Posterior cingulate gyrus (tissue), 11 donors: ENCODE measurements at regions not wholly inside any gene's neighbourhood (a gene's known extent, or its start where the extent isn't known, plus 50 kb on each side); places are given as distances from the start of the nearest gene placed in this dataset.

Source experiments
- DNase-seq, 10 donors: peaks; one replicate each; pipeline versions ENCODE4 v3.0.0 to v3.0.0-alpha.2; 2020 to 2021; ENCODE audit warnings: mixed read lengths in 3 of 10
- intact Hi-C: fragments of 100-400 bp; cut with DNase I; formaldehyde crosslinking; loops from one replicate; pipeline ENCODE4 v1.15.1; 2023

- intact Hi-C loops = no loop called here
- no peak for DNase-seq
These were observed 217.0 kb downstream of the METTL4 start for GRCh38 chr18:2354292-2354691.

- intact Hi-C loops = no loop called here
- DNase-seq = no peak
These were observed 214.4 kb downstream of the METTL4 start for GRCh38 chr18:2356906-2357305.

GRCh38 chr18:2360861-2361260, 210.4 kb downstream of the METTL4 start:
- intact Hi-C loops = no loop called here
- no peak for DNase-seq

GRCh38 chr18:2368102-2368501, 203.2 kb downstream of the METTL4 start:
- DNase-seq = no peak
- intact Hi-C loops = no loop called here

- intact Hi-C loops = no loop called here
- DNase-seq = no peak
These were observed 194.6 kb downstream of the METTL4 start for GRCh38 chr18:2376707-2377106.

- intact Hi-C loops = no loop called here
- DNase-seq = no peak
These were observed 191.2 kb downstream of the METTL4 start for GRCh38 chr18:2380101-2380500.

- intact Hi-C loops = no loop called here
- DNase-seq = no peak
These were observed 189.8 kb downstream of the METTL4 start for GRCh38 chr18:2381539-2381938.

- intact Hi-C loops = no loop called here
These were observed 183.7 kb downstream of the METTL4 start for GRCh38 chr18:2387588-2387987.

GRCh38 chr18:2390158-2390557, 181.1 kb downstream of the METTL4 start:
- intact Hi-C loops = no loop called here
- no peak for DNase-seq

More at GRCh38 chr18:2387588-2387987, 183.7 kb downstream of the METTL4 start:
- DNase-seq = no peak

- intact Hi-C loops = no loop called here
These were observed 179.8 kb downstream of the METTL4 start for GRCh38 chr18:2391470-2391869.

GRCh38 chr18:2392446-2392845, 178.9 kb downstream of the METTL4 start:
- DNase-seq = no peak
- intact Hi-C loops = no loop called here

More at GRCh38 chr18:2391470-2391869, 179.8 kb downstream of the METTL4 start:
- DNase-seq = no peak

GRCh38 chr18:2394684-2395083, 176.6 kb downstream of the METTL4 start:
- intact Hi-C loops = no loop called here
- DNase-seq = no peak

GRCh38 chr18:2395427-2396161, 175.7 kb downstream of the METTL4 start:
- intact Hi-C loops = no loop called here
- no peak for DNase-seq

GRCh38 chr18:2396162-2396505, 175.2 kb downstream of the METTL4 start:
- DNase-seq = no peak
- intact Hi-C loops = no loop called here

GRCh38 chr18:2400701-2401196, 170.6 kb downstream of the METTL4 start:
- no peak for DNase-seq
- intact Hi-C loops = no loop called here

- no peak for DNase-seq
- intact Hi-C loops = no loop called here
These were observed 169.2 kb downstream of the METTL4 start for GRCh38 chr18:2402084-2402483.

- DNase-seq = no peak
- intact Hi-C loops = no loop called here
These were observed 164.8 kb downstream of the METTL4 start for GRCh38 chr18:2406544-2406943.

- intact Hi-C loops = no loop called here
- DNase-seq = no peak
These were observed 163.3 kb downstream of the METTL4 start for GRCh38 chr18:2407961-2408360.

- intact Hi-C loops = no loop called here
- DNase-seq = no peak
These were observed 161.4 kb downstream of the METTL4 start for GRCh38 chr18:2409906-2410305.

GRCh38 chr18:2410688-2411087, 160.6 kb downstream of the METTL4 start:
- DNase-seq = no peak
- intact Hi-C loops = no loop called here

- intact Hi-C loops = no loop called here
- no peak for DNase-seq
These were observed 159.8 kb downstream of the METTL4 start for GRCh38 chr18:2411381-2411960.

GRCh38 chr18:2412281-2412680, 159.0 kb downstream of the METTL4 start:
- DNase-seq = no peak

More at GRCh38 chr18:2412281-2412680, 159.0 kb downstream of the METTL4 start:
- intact Hi-C loops = no loop called here
